ENCODE measurements at regions not wholly inside any gene's neighbourhood (a gene's known extent, or its start where the extent isn't known, plus 50 kb on each side); places are given as distances from the start of the nearest gene placed in this dataset.
"Not testable (repeated sequence)": the region's sequence is repeated elsewhere in the genome, so short reads cannot be mapped to it uniquely, and the experiment has no call there.

DNA sequence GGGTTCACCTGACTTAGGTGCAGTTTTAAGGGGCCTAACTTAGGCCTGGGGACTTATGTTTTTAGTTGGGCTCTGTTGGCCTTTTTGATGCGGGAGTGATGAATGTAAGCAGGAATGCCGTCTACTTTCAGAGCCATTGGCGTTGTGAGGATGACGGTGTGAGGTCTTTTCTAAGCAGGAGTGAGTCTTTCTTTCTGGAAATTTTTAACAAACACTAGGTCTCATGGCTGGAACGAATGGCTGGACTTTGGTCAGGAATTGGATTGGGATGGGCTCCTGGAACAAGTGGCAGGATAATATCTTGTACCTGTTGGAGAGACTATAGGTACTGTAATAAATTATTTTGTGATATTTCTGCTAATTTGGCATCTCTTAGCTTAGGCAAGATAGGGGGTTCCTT, 163.9 kb upstream of the CCZ1B start:
- in situ Hi-C loops (cut with HindIII; ENCODE audit: low sequenced_read_pairs); DNase-seq (ENCODE audit: low read depth); H3K4me3 ChIP-seq (ENCODE audit: low read depth, low read length): not testable (repeated sequence)

DNA sequence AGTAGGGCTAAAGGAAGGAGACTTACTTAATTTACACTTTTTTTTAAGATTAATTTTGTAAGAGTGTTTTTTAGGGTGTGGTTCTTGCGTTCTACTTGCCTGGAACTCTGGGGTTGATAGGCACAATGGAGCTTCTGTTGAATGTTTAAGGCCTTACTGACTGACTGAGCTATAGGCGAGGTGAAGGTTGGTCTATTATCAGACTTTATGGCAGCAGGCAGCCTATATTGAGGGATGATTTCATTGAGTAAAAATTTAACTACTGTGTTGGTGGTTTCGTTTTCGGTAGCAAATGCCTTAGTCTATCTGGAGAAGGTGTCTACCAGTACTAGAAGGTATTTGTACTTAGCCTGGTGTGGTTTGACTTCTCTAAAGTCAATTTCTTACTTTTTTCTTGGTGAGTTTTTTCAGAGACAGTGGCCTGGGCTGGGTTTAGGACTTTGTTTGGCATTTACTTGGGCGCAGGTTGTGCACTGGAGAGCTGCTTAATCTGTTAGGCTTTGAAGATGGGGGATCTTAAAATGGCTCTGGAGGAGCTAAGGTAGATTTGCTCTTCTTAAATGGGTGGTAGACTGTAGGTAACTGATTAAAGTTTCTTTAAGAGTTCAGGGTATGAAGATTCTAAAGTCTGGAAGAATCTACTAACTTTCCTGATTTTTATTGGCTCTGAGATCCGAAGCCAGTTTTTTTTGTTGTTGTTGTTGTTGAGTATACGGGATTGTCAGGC, 164.5 kb upstream of the CCZ1B start:
- in situ Hi-C loops (cut with HindIII; ENCODE audit: low sequenced_read_pairs); H3K4me3 ChIP-seq (ENCODE audit: low read depth, low read length); DNase-seq (ENCODE audit: low read depth): not testable (repeated sequence)

- H3K4me3 ChIP-seq (ENCODE audit: low read depth, low read length); DNase-seq (ENCODE audit: low read depth); in situ Hi-C loops (cut with HindIII; ENCODE audit: low sequenced_read_pairs): not testable (repeated sequence)
Measured at GRCh38 chr7:6991169-6991611, 165.1 kb upstream of the CCZ1B start.

GRCh38 chr7:6991686-6992085, 165.6 kb upstream of the CCZ1B start:
- in situ Hi-C loops (cut with HindIII; ENCODE audit: low sequenced_read_pairs); H3K4me3 ChIP-seq (ENCODE audit: low read depth, low read length); DNase-seq (ENCODE audit: low read depth): not testable (repeated sequence)

DNA sequence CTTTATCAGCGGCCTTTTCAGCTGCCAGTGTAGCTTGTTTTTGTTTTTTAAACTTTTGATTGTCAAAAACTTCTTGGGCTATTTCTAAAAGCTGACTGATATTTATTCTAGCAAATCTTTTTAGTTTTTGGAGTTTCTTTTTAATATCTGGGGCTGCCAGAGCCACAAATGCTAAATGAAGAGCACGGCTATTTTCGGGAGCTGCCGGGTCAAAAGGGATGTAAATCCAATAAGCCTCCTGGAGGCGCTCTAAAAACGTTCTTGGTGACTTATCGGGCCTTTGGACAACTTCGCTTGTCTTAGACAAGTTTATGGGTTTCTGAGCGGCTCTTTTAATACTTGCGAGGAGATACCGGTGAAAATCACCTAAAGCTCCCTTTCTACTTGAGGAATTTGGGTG, 166.1 kb upstream of the CCZ1B start:
- DNase-seq (ENCODE audit: low read depth); H3K4me3 ChIP-seq (ENCODE audit: low read depth, low read length); in situ Hi-C loops (cut with HindIII; ENCODE audit: low sequenced_read_pairs): not testable (repeated sequence)

DNA sequence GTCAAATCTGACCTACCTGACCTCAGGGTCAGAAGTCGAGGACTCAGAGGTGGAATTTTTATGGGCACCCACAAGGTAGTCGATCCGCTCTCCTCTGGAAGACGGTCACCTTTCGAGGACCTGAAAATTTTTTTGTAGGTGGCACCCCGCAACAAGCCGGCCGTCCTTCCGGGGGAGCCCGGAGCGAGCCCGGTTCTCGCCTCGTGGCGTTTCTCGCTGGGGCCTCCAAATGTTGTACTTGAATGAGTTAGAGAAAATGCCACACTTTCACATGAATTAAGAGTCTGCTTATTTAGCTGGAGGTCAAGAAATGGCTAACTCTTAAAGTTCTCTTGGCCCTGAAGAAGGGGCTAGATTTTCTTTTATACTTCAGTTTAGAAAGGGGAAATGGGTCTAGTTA, 169.0 kb upstream of the CCZ1B start:
- in situ Hi-C loops (cut with HindIII; ENCODE audit: low sequenced_read_pairs); H3K4me3 ChIP-seq (ENCODE audit: low read depth, low read length); DNase-seq (ENCODE audit: low read depth): not testable (repeated sequence)

- in situ Hi-C loops (cut with HindIII; ENCODE audit: low sequenced_read_pairs); DNase-seq (ENCODE audit: low read depth); H3K4me3 ChIP-seq (ENCODE audit: low read depth, low read length): not testable (repeated sequence)
Measured at GRCh38 chr7:6995493-6996289, 169.6 kb upstream of the CCZ1B start.

DNA sequence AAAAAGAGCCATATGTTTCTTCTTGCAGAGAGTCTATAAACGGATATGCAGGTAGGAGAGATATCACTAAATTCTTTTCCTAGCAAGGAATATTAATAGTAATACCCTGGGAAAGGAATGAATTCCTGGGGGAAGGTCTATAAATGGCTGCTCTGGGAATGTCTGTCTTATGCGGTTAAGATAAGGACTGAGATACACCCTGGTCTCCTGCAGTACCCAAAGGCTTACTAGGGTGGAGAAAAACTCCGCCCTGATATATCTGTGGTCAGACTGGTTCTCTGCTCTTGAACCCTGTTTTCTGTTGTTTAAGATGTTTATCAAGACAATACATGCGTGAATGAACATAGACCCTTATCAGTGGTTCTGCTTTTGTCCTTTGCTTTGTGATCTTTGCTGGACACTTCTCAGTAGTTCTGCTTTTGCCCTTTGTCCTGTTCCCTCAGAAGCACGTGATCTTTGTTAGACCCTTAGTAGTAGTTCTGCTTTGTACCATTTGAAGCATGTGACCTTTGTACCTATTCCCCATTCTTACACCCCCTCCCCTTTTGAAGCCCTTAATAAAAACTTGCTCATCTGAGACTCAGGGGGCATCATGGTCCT, 173.1 kb upstream of the CCZ1B start:
- H3K4me3 ChIP-seq (ENCODE audit: low read depth, low read length); DNase-seq (ENCODE audit: low read depth); in situ Hi-C loops (cut with HindIII; ENCODE audit: low sequenced_read_pairs): not testable (repeated sequence)

DNA sequence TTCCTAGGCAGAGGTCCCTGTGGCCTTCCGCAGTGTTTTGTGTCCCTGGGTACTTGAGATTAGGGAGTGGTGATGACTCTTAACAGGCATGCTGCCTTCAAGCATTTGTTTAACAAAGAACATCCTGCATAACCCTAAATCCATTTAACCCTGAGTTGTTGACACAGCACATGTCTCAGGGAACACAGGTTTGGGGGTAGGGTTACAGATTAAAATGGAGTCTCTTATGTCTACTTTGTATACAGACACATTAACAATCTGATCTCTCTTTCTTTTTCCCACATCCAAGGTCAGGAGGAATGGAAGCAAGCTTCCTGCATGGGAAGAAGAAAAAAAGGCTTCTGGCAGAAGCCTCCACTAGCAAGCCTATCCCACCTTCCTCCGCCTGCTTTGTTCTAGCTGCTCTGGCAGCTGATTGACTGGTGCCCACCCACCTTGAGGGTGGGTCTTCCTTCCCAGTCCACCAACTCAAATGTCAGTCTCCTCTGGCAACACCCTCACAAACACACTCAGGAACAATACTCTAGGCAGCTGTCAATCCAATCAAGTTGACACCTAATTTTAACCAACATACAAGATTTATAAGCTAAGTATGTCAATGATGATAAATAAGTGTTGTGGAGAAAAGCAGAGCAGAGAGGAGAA, 176.5 kb upstream of the CCZ1B start:
- DNase-seq (ENCODE audit: low read depth): no peak
- no peak overlapping the region for H3K4me3 ChIP-seq (ENCODE audit: low read depth, low read length)
- in situ Hi-C loops (cut with HindIII; ENCODE audit: low sequenced_read_pairs): no loop called here
- TF ChIP-seq CTCF (IDR thresholded peaks at IDR 0.05; ENCODE audit: low read depth, low read length, missing control alignments): no peak

DNA sequence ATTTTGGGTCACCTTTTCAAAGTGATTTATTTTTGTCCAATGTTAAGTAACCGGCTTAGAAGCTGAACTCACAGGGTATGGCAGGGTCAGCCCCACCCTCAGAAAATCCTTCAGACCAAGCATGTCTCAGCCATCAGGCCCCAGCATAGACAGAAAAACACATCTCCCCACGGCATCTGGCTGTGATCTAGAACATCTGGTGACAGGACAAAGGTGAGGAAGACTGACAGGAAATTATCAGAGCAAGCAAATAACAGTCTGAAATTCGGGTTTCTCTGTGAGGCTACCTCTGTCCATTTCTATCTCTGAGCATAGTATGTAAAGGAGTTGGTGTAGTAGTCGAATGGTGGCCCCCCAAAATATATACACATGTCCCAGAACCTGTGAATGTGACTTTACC, 177.0 kb upstream of the C1GALT1 start:
- no peak for TF ChIP-seq CTCF (IDR thresholded peaks at IDR 0.05; ENCODE audit: low read depth, low read length, missing control alignments)
- in situ Hi-C loops (cut with HindIII; ENCODE audit: low sequenced_read_pairs): no loop called here
- no peak for DNase-seq (ENCODE audit: low read depth)
- no peak overlapping the region for H3K4me3 ChIP-seq (ENCODE audit: low read depth, low read length)

GRCh38 chr7:7005949-7006348, 176.4 kb upstream of the C1GALT1 start:
- H3K4me3 ChIP-seq (ENCODE audit: low read depth, low read length); DNase-seq (ENCODE audit: low read depth); in situ Hi-C loops (cut with HindIII; ENCODE audit: low sequenced_read_pairs): not testable (repeated sequence)

GRCh38 chr7:7011241-7011640, 171.1 kb upstream of the C1GALT1 start:
- H3K4me3 ChIP-seq (ENCODE audit: low read depth, low read length); in situ Hi-C loops (cut with HindIII; ENCODE audit: low sequenced_read_pairs); DNase-seq (ENCODE audit: low read depth): not testable (repeated sequence)

GRCh38 chr7:7011751-7012150, 170.6 kb upstream of the C1GALT1 start:
- DNase-seq (ENCODE audit: low read depth); in situ Hi-C loops (cut with HindIII; ENCODE audit: low sequenced_read_pairs); H3K4me3 ChIP-seq (ENCODE audit: low read depth, low read length): not testable (repeated sequence)

Measured in astrocyte of the cerebellum (primary cell).